ENCODE measurements at regions not wholly inside any gene's neighbourhood (a gene's known extent, or its start where the extent isn't known, plus 50 kb on each side); places are given as distances from the start of the nearest gene placed in this dataset.
"Not testable (repeated sequence)": the region's sequence is repeated elsewhere in the genome, so short reads cannot be mapped to it uniquely, and the experiment has no call there.

DNA sequence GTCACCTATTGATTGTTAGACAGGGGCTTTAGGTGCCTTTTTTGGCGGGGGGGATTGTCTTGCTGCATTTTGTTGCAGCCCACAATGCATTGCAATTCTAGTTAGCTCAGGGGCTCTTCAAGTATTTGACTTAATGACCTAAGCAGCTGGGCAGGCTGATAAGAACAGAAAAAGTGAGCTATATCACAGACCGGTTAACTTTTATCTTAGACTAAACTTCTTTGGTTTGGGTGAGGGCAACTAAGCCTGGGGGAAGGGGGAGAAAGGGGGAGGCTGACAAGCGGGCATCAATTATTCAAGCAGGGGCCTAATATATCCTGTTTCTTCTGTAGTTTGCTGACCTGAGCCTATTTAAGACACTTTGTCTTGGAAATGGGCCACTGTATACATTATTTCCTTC, 66.0 kb upstream of the GPR6 start:
- Histone ChIP-seq H3K4me3 (no peak overlapping the region), H3K9me3 (no peaks in the 10 kb centered on the region), H3K27me3 (replicated peaks; ENCODE audit: insufficient read depth) (no peaks in the 10 kb centered on the region), H3K27ac (no peak overlapping the region), H3K36me3 (no peaks in the 10 kb centered on the region), H3K4me1 (replicated peaks) (no peaks in the 10 kb centered on the region)
- no peak for TF ChIP-seq CTCF (IDR thresholded peaks at IDR 0.05)
- no peak for TF ChIP-seq POLR2AphosphoS5 (IDR thresholded peaks at IDR 0.05)
- DNase-seq (ENCODE audit: low spot score), result no peak
- WGBS, result 60% methylated on average over 3 of the region's 3 CpGs
- intact Hi-C loops (cut with DNase I), result no loop called here

- TF ChIP-seq POLR2AphosphoS5 (IDR thresholded peaks at IDR 0.05), result no peak
- no peak for TF ChIP-seq CTCF (IDR thresholded peaks at IDR 0.05)
- no peak for TF ChIP-seq POLR2A (IDR thresholded peaks at IDR 0.05)
- 86% methylated on average over 3 of the region's 3 CpGs for WGBS
- DNase-seq (ENCODE audit: low spot score), result no peak
- Histone ChIP-seq H3K4me1 (replicated peaks) (no peaks in the 10 kb centered on the region), H3K4me3 (no peak overlapping the region), H3K36me3 (no peaks in the 10 kb centered on the region), H3K9me3 (no peaks in the 10 kb centered on the region), H3K27me3 (replicated peaks; ENCODE audit: insufficient read depth) (no peaks in the 10 kb centered on the region), H3K27ac (no peak overlapping the region)
- intact Hi-C loops (cut with DNase I), result no loop called here
Measured at GRCh38 chr6:109912952-109913351, 65.2 kb upstream of the GPR6 start.

GRCh38 chr6:109915748-109916147, 62.4 kb upstream of the GPR6 start:
- H3K27me3 ChIP-seq (replicated peaks; ENCODE audit: insufficient read depth); H3K36me3 ChIP-seq; H3K4me3 ChIP-seq; intact Hi-C loops (cut with DNase I); DNase-seq (ENCODE audit: low spot score); H3K4me1 ChIP-seq (replicated peaks); H3K27ac ChIP-seq; H3K9me3 ChIP-seq: not testable (repeated sequence)
- WGBS, result 95% methylated on average over 1 of the region's 1 CpG

GRCh38 chr6:109916759-109917158, 61.4 kb upstream of the GPR6 start:
- DNase-seq (ENCODE audit: low spot score), result no peak
- no peak overlapping the region for H3K4me3 ChIP-seq
- no peaks in the 10 kb centered on the region for H3K27me3 ChIP-seq (replicated peaks; ENCODE audit: insufficient read depth)
- H3K27ac ChIP-seq, result no peak overlapping the region
- no peaks in the 10 kb centered on the region for H3K9me3 ChIP-seq
- TF ChIP-seq POLR2AphosphoS5 (IDR thresholded peaks at IDR 0.05), result no peak
- TF ChIP-seq CTCF (IDR thresholded peaks at IDR 0.05), result no peak
- no peak for TF ChIP-seq POLR2A (IDR thresholded peaks at IDR 0.05)
- 82% methylated on average over 4 of the region's 4 CpGs for WGBS
- intact Hi-C loops (cut with DNase I), result no loop called here
- H3K4me1 ChIP-seq (replicated peaks), result no peaks in the 10 kb centered on the region
- H3K36me3 ChIP-seq, result no peaks in the 10 kb centered on the region

GRCh38 chr6:109918227-109918626, 59.9 kb upstream of the GPR6 start:
- Histone ChIP-seq H3K27me3 (replicated peaks; ENCODE audit: insufficient read depth) (no peaks in the 10 kb centered on the region), H3K4me1 (replicated peaks) (no peaks in the 10 kb centered on the region), H3K36me3 (no peaks in the 10 kb centered on the region), H3K4me3 (no peak overlapping the region), H3K27ac (no peak overlapping the region), H3K9me3 (no peaks in the 10 kb centered on the region)
- WGBS, result 95% methylated on average over 3 of the region's 3 CpGs
- DNase-seq (ENCODE audit: low spot score), result no peak
- intact Hi-C loops (cut with DNase I), result no loop called here
- TF ChIP-seq POLR2A (IDR thresholded peaks at IDR 0.05), result no peak
- no peak for TF ChIP-seq POLR2AphosphoS5 (IDR thresholded peaks at IDR 0.05)
- TF ChIP-seq CTCF (IDR thresholded peaks at IDR 0.05), result no peak
